VCaP (cell line): ENCODE measurements at regions not wholly inside any gene's neighbourhood (a gene's known extent, or its start where the extent isn't known, plus 50 kb on each side); places are given as distances from the start of the nearest gene placed in this dataset.
A peak's percentile ranks its signal among the peaks of the same experiment; 100 is the strongest.

Experiments used
- H3K27ac ChIP-seq: fragments of 450-650 bp; 2 replicates; pipeline ENCODE4 v1.5.1; 2017
- TF ChIP-seq, protein P1 (sequence below): fragments of 450-650 bp; conservative IDR thresholded peaks from 2 replicates; pipeline ENCODE4 v1.5.1; 2017; ENCODE audit warnings: mild to moderate bottlenecking, moderate library complexity

DNA sequence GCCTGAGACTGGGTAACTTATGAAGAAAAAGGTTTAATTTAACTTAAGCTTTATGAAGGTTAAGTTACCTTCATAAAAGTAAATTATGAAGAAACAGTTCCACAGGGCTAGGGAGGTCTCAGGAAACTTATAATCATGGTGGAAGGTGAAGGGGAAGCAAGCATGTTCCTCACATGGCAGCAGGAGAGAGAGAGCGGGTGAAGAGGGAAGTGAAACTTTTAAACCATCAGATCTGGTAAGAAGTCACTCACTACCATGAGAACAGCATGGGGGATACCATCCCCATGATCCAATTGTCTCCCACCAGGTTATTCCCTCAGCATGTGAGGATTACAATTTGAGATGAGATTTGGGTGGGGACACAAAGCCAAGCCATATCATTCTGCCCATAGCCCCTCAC lies 944.7 kb upstream of the NDST4 start:
- TF ChIP-seq, protein P1, sequence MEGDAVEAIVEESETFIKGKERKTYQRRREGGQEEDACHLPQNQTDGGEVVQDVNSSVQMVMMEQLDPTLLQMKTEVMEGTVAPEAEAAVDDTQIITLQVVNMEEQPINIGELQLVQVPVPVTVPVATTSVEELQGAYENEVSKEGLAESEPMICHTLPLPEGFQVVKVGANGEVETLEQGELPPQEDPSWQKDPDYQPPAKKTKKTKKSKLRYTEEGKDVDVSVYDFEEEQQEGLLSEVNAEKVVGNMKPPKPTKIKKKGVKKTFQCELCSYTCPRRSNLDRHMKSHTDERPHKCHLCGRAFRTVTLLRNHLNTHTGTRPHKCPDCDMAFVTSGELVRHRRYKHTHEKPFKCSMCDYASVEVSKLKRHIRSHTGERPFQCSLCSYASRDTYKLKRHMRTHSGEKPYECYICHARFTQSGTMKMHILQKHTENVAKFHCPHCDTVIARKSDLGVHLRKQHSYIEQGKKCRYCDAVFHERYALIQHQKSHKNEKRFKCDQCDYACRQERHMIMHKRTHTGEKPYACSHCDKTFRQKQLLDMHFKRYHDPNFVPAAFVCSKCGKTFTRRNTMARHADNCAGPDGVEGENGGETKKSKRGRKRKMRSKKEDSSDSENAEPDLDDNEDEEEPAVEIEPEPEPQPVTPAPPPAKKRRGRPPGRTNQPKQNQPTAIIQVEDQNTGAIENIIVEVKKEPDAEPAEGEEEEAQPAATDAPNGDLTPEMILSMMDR = no peak
- no peak overlapping the region for H3K27ac ChIP-seq

- TF ChIP-seq, protein P1 = peak; percentile 68
- no peak overlapping the region for H3K27ac ChIP-seq
These were observed 942.7 kb upstream of the NDST4 start for GRCh38 chr4:116055857-116056827.

GRCh38 chr4:116027311-116027710 lies 913.9 kb upstream of the NDST4 start:
- TF ChIP-seq, protein P1 = no peak
- H3K27ac ChIP-seq = no peak overlapping the region

- TF ChIP-seq, protein P1 = no peak
- H3K27ac ChIP-seq = peak overlapping the region; percentile 25; the same call in 1 of the 2 replicates
These were observed 911.7 kb upstream of the NDST4 start for GRCh38 chr4:116024954-116025708.

- TF ChIP-seq, protein P1 = no peak
- no peak overlapping the region for H3K27ac ChIP-seq
These were observed 909.6 kb upstream of the NDST4 start for GRCh38 chr4:116023049-116023448.

DNA sequence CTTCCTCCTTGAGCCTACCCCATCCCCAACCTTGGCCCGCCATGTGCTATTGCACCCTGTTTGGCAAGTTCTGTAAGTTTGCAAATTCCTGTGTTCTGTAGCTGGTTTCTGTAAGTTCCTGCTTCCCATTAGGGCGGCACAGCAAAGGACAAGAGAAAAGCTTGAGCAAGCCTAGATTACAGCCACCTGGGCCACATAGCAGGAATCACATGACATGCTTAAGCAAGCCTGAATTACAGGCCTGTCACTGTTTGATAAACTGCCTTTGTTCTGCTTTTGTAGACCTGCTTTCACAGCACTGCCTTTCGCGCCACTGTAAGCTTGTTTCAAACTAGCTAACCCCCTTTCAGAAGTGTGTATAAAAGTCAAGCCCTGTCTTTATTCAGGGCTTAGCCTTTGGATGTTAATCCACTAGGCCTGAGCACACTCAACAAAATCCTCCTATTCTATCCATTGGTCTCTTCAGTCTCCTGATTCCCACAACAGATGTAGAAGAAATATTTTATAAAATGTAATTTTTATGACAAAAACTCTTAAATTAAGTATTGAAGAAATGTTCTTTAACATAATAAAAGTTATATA lies 906.8 kb upstream of the NDST4 start:
- TF ChIP-seq, protein P1 = no peak
- no peak overlapping the region for H3K27ac ChIP-seq

- no peak overlapping the region for H3K27ac ChIP-seq
- TF ChIP-seq, protein P1 = no peak
These were observed 905.4 kb upstream of the NDST4 start for GRCh38 chr4:116018831-116019230.
